ENCODE measurements at regions not wholly inside any gene's neighbourhood (a gene's known extent, or its start where the extent isn't known, plus 50 kb on each side); places are given as distances from the start of the nearest gene placed in this dataset.

DNA sequence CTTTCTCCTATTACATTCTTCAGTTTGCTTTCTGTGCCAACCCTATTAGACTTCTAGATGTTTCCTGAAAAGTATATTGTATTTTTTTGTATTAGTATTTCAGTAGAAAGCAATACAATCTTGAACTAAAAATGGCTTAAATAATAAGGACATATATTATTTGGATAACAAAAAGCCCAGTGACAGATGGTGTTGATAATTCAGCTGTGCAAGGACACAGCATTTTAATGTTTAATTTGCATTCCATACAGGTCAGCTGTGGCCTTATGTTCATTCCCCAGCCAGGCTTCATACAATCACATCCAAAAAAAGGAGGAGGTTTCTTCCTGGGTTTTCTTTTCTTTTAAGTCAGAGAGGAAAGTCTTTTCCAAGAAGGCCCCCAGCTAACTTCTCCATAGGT, 236.9 kb downstream of the CD109 start:
- TF ChIP-seq CTCF (IDR thresholded peaks at IDR 0.05; ENCODE audit: poor library complexity, severe bottlenecking) (no peak), SMC3 (conservative IDR thresholded peaks at IDR 0.05; ENCODE audit: poor library complexity) (no peak), EZH2 (IDR thresholded peaks at IDR 0.05; ENCODE audit: borderline replicate concordance, insufficient read depth, low read length, poor library complexity, severe bottlenecking) (no peak), RAD21 (conservative IDR thresholded peaks at IDR 0.05) (no peak), EP300 (conservative IDR thresholded peaks at IDR 0.05; ENCODE audit: poor library complexity, severe bottlenecking) (no peak), POLR2AphosphoS5 (IDR thresholded peaks at IDR 0.05) (no peak), MXI1 (conservative IDR thresholded peaks at IDR 0.05; ENCODE audit: poor library complexity, severe bottlenecking) (no peak)
- TF ChIP-seq, protein P1, sequence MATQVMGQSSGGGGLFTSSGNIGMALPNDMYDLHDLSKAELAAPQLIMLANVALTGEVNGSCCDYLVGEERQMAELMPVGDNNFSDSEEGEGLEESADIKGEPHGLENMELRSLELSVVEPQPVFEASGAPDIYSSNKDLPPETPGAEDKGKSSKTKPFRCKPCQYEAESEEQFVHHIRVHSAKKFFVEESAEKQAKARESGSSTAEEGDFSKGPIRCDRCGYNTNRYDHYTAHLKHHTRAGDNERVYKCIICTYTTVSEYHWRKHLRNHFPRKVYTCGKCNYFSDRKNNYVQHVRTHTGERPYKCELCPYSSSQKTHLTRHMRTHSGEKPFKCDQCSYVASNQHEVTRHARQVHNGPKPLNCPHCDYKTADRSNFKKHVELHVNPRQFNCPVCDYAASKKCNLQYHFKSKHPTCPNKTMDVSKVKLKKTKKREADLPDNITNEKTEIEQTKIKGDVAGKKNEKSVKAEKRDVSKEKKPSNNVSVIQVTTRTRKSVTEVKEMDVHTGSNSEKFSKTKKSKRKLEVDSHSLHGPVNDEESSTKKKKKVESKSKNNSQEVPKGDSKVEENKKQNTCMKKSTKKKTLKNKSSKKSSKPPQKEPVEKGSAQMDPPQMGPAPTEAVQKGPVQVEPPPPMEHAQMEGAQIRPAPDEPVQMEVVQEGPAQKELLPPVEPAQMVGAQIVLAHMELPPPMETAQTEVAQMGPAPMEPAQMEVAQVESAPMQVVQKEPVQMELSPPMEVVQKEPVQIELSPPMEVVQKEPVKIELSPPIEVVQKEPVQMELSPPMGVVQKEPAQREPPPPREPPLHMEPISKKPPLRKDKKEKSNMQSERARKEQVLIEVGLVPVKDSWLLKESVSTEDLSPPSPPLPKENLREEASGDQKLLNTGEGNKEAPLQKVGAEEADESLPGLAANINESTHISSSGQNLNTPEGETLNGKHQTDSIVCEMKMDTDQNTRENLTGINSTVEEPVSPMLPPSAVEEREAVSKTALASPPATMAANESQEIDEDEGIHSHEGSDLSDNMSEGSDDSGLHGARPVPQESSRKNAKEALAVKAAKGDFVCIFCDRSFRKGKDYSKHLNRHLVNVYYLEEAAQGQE (IDR thresholded peaks at IDR 0.05; ENCODE audit: borderline replicate concordance): no peak

Measured in neural cell (in vitro differentiated cells).